A673 (cell line): ENCODE measurements at regions not wholly inside any gene's neighbourhood (a gene's known extent, or its start where the extent isn't known, plus 50 kb on each side); places are given as distances from the start of the nearest gene placed in this dataset.

ENCODE experiments used
- BruUV-seq: library from RNA; stranded (reverse); fragments of 400-500 nt; replicated peaks from 2 replicates; lab custom pipeline; 2021; lab: Mats Ljungman, UMichigan
- CTCF ChIA-PET: fragments of 300-600 bp; sonication (Branson Sonifier 250); formaldehyde crosslinking; loops from one replicate; lab custom pipeline; 2022; ENCODE audit warnings: antibody characterized with exemption; lab: Charles Lee
- POLR2A ChIA-PET: fragments of 300-600 bp; sonication (Branson Sonifier 250); formaldehyde crosslinking; loops from one replicate; lab custom pipeline; 2022; ENCODE audit warnings: antibody characterized with exemption; ENCODE audit not compliant: low non-redundant PET; lab: Charles Lee
- DNase-seq: peaks from one replicate; pipeline ENCODE4 v3.0.0-alpha.2; 2015; ENCODE audit warnings: low spot score
- H3K27ac ChIP-seq: fragments of 200-600 bp; sonication (generic); 2 replicates; pipeline ENCODE4 v1.5.1; 2016; ENCODE audit warnings: mixed run types, low read depth, mild to moderate bottlenecking, mixed read lengths, antibody characterized with exemption, low read length; ENCODE audit not compliant: poor library complexity, severe bottlenecking
- H3K27me3 ChIP-seq: fragments of 200-600 bp; sonication (generic); replicated peaks from 2 replicates; pipeline ENCODE4 v1.6.1; 2017; ENCODE audit warnings: mixed run types, low read depth, mild to moderate bottlenecking, mixed read lengths, antibody characterized with exemption, low read length; ENCODE audit not compliant: insufficient read depth, poor library complexity
- H3K36me3 ChIP-seq: fragments of 200-600 bp; sonication (generic); 2 replicates; pipeline ENCODE4 v1.6.1; 2016; ENCODE audit warnings: mixed run types, mild to moderate bottlenecking, mixed read lengths, antibody characterized with exemption, low read length; ENCODE audit not compliant: insufficient read depth, poor library complexity, severe bottlenecking
- H3K4me1 ChIP-seq: fragments of 200-600 bp; sonication (generic); 2 replicates; pipeline ENCODE4 v1.6.1; 2017; ENCODE audit warnings: mixed run types, mild to moderate bottlenecking, mixed read lengths, antibody characterized with exemption, low read length; ENCODE audit not compliant: insufficient read depth, poor library complexity, severe bottlenecking
- H3K4me3 ChIP-seq: fragments of 200-600 bp; sonication (generic); 2 replicates; pipeline ENCODE4 v1.5.1; 2016; ENCODE audit warnings: low read depth, mixed run types, mild to moderate bottlenecking, mixed read lengths, low read length; ENCODE audit not compliant: poor library complexity, severe bottlenecking
- H3K9me3 ChIP-seq: fragments of 200-600 bp; sonication (generic); 2 replicates; pipeline ENCODE4 v1.6.1; 2016; ENCODE audit warnings: mixed run types, low read depth, mild to moderate bottlenecking, mixed read lengths, antibody characterized with exemption, low read length; ENCODE audit not compliant: poor library complexity, severe bottlenecking
- EZH2 ChIP-seq: fragments of 200-600 bp; sonication (generic); IDR thresholded peaks from 2 replicates; pipeline ENCODE4 v1.6.1; 2017; ENCODE audit warnings: borderline replicate concordance, low read depth, mild to moderate bottlenecking, mixed read lengths, antibody characterized with exemption, low read length; ENCODE audit not compliant: poor library complexity, severe bottlenecking
- intact Hi-C: fragments of 100-400 bp; cut with micrococcal nuclease; formaldehyde crosslinking; loops from one replicate; pipeline ENCODE4 v1.10.0; 2022; ENCODE audit not compliant: unreplicated experiment
- TF ChIP-seq, protein P1 (sequence below): fragments of 300-800, 200-600 bp; sonication (generic); conservative IDR thresholded peaks from 2 replicates; pipeline ENCODE4 v1.5.1; 2017; ENCODE audit warnings: low read depth, mild to moderate bottlenecking, antibody characterized with exemption, low read length, moderate library complexity, mixed read lengths

DNA sequence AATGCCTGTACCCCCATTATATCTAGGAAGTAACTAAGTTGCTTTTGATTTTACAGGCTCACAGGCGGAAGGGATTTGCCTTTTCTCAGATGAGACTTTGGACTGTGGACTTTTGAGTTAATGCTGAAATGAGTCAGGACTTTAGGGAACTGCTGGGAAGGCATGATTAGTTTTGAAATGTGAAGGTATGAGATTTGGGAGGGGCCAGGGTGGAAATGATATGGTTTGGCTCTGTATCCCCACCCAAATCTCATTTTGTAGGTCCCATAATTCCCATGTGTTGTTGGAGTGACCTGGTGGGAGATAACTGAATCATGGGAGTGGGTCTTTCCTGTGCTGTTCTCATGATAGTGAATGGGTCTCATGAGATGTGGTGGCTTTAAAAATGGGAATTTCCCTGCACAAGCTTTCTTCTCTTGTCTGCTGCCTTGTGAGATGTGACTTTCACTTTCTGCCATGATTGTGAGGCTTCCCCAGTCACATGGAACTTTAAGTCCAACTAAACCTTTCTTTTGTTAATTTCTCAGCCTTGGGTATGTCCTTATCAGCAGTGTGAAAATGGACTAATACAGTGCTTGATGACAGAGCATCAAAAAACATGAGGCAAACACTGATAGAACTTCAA is 1119.5 kb downstream of the PLA2G4A start:
- Histone ChIP-seq H3K4me3 (no peak overlapping the region), H3K9me3 (peaks cover 31% of the 10 kb centered on the region), H3K4me1 (no peaks in the 10 kb centered on the region), H3K27me3 (no peaks in the 10 kb centered on the region), H3K27ac (no peak overlapping the region), H3K36me3 (no peaks in the 10 kb centered on the region)
- no peak for DNase-seq
- BruUV-seq = no TSS peak
- POLR2A ChIA-PET = no interaction called here
- intact Hi-C loops = no loop called here
- TF ChIP-seq, protein P1, sequence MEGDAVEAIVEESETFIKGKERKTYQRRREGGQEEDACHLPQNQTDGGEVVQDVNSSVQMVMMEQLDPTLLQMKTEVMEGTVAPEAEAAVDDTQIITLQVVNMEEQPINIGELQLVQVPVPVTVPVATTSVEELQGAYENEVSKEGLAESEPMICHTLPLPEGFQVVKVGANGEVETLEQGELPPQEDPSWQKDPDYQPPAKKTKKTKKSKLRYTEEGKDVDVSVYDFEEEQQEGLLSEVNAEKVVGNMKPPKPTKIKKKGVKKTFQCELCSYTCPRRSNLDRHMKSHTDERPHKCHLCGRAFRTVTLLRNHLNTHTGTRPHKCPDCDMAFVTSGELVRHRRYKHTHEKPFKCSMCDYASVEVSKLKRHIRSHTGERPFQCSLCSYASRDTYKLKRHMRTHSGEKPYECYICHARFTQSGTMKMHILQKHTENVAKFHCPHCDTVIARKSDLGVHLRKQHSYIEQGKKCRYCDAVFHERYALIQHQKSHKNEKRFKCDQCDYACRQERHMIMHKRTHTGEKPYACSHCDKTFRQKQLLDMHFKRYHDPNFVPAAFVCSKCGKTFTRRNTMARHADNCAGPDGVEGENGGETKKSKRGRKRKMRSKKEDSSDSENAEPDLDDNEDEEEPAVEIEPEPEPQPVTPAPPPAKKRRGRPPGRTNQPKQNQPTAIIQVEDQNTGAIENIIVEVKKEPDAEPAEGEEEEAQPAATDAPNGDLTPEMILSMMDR = no peak
- TF ChIP-seq EZH2 = no peak
- CTCF ChIA-PET = no interaction called here

- no TSS peak for BruUV-seq
- TF ChIP-seq, protein P1 = no peak
- no peak for TF ChIP-seq EZH2
- intact Hi-C loops = no loop called here
- Histone ChIP-seq H3K27ac (no peak overlapping the region), H3K9me3 (peaks cover 31% of the 10 kb centered on the region), H3K27me3 (no peaks in the 10 kb centered on the region), H3K4me3 (no peak overlapping the region), H3K36me3 (no peaks in the 10 kb centered on the region), H3K4me1 (no peaks in the 10 kb centered on the region)
- DNase-seq = no peak
- ChIA-PET POLR2A (no interaction called here), CTCF (no interaction called here)
Observed at GRCh38 chr1:187949567-187949966, 1120.8 kb downstream of the PLA2G4A start.

- TF ChIP-seq, protein P1 = no peak
- TF ChIP-seq EZH2 = no peak
- no peak for DNase-seq
- no TSS peak for BruUV-seq
- Histone ChIP-seq H3K4me3 (no peak overlapping the region), H3K27me3 (no peaks in the 10 kb centered on the region), H3K4me1 (no peaks in the 10 kb centered on the region), H3K9me3 (peaks cover 20% of the 10 kb centered on the region), H3K27ac (no peak overlapping the region), H3K36me3 (no peaks in the 10 kb centered on the region)
- intact Hi-C loops = no loop called here
- ChIA-PET CTCF (no interaction called here), POLR2A (no interaction called here)
Observed at GRCh38 chr1:187951817-187952216, 1123.1 kb downstream of the PLA2G4A start.
